HEK293T (cell line): ENCODE measurements at regions not wholly inside any gene's neighbourhood (a gene's known extent, or its start where the extent isn't known, plus 50 kb on each side); places are given as distances from the start of the nearest gene placed in this dataset.

Experiments
- ARNT ChIP-seq: fragments of 450-650 bp; IDR thresholded peaks from 2 replicates; pipeline ENCODE4 v1.6.1; 2017; ENCODE audit warnings: mild to moderate bottlenecking
- BHLHE40 ChIP-seq: fragments of 450-650 bp; IDR thresholded peaks from 2 replicates; pipeline ENCODE4 v1.6.1; 2016; ENCODE audit warnings: mild to moderate bottlenecking, moderate library complexity, borderline replicate concordance
- CTBP1 ChIP-seq: fragments of 450-650 bp; IDR thresholded peaks from 2 replicates; pipeline ENCODE4 v1.6.1; 2016; ENCODE audit warnings: borderline replicate concordance
- ELF4 ChIP-seq: fragments of 450-650 bp; IDR thresholded peaks from 2 replicates; pipeline ENCODE4 v1.6.1; 2017; ENCODE audit warnings: antibody characterized with exemption
- FOXK2 ChIP-seq: fragments of 450-650 bp; IDR thresholded peaks from 2 replicates; pipeline ENCODE4 v1.6.1; 2016; ENCODE audit warnings: mild to moderate bottlenecking
- FOXM1 ChIP-seq: fragments of 450-650 bp; IDR thresholded peaks from 2 replicates; pipeline ENCODE4 v1.6.1; 2017; ENCODE audit warnings: mild to moderate bottlenecking, borderline replicate concordance
- HDGF ChIP-seq: fragments of 450-650 bp; IDR thresholded peaks from 2 replicates; pipeline ENCODE4 v1.6.1; 2017; ENCODE audit warnings: antibody characterized with exemption, borderline replicate concordance
- LEF1 ChIP-seq: fragments of 450-650 bp; IDR thresholded peaks from 2 replicates; pipeline ENCODE4 v1.6.1; 2017; ENCODE audit warnings: mild to moderate bottlenecking, borderline replicate concordance
- NFRKB ChIP-seq: fragments of 450-650 bp; IDR thresholded peaks from 2 replicates; pipeline ENCODE4 v1.6.1; 2016; ENCODE audit warnings: mild to moderate bottlenecking, moderate library complexity
- PKNOX1 ChIP-seq: fragments of 450-650 bp; IDR thresholded peaks from 2 replicates; pipeline ENCODE4 v1.6.1; 2016
- SP1 ChIP-seq: fragments of 450-650 bp; IDR thresholded peaks from 2 replicates; pipeline ENCODE4 v1.6.1; 2017
- SUZ12 ChIP-seq: fragments of 450-650 bp; IDR thresholded peaks from 2 replicates; pipeline ENCODE4 v1.6.1; 2016; ENCODE audit warnings: mild to moderate bottlenecking
- TARDBP ChIP-seq: fragments of 450-650 bp; IDR thresholded peaks from 2 replicates; pipeline ENCODE4 v1.6.1; 2016
- ZNF384 ChIP-seq: fragments of 450-650 bp; IDR thresholded peaks from 2 replicates; pipeline ENCODE4 v1.6.1; 2016

- TF ChIP-seq BHLHE40 (no peak), SUZ12 (no peak), TARDBP (no peak), SP1 (no peak), ELF4 (no peak), FOXM1 (no peak), NFRKB (no peak), FOXK2 (no peak), PKNOX1 (no peak), CTBP1 (no peak), ARNT (no peak), LEF1 (no peak), ZNF384 (no peak), HDGF (no peak)
Measured at GRCh38 chr20:54272901-54273488, 65.1 kb downstream of the PFDN4 start.
